ENCODE measurements at regions not wholly inside any gene's neighbourhood (a gene's known extent, or its start where the extent isn't known, plus 50 kb on each side); places are given as distances from the start of the nearest gene placed in this dataset.

GRCh38 chr22:19654338-19654987 is 59.8 kb upstream of the SEPTIN5 start (continued):
- peak; percentile 58 for TF ChIP-seq CEBPG (CRISPR knock-in tag; IDR thresholded peaks at IDR 0.05)
- TF ChIP-seq CEBPG (tag; conservative IDR thresholded peaks at IDR 0.05 in 1 of 2, IDR thresholded peaks at IDR 0.05 in 1 of 2) = no peak
- TF ChIP-seq ZNF511 (CRISPR knock-in tag; IDR thresholded peaks at IDR 0.05) = peak; percentile 68; the same call in 1 of the 2 replicates
- TF ChIP-seq ZNF263 (CRISPR knock-in tag; IDR thresholded peaks at IDR 0.05; ENCODE audit: borderline replicate concordance) = no peak
- no peak for TF ChIP-seq ZBTB40 (IDR thresholded peaks at IDR 0.05)
- TF ChIP-seq ZBTB40 (CRISPR knock-in tag; IDR thresholded peaks at IDR 0.05) = 0 out of 2 replicates have a peak, but pooled peaks have one; percentile 11
- TF ChIP-seq HDAC2 (IDR thresholded peaks at IDR 0.05) = no peak
- no peak for TF ChIP-seq TEAD4 (IDR thresholded peaks at IDR 0.05; ENCODE audit: low read length)
- TF ChIP-seq TEAD4 (CRISPR knock-in tag; IDR thresholded peaks at IDR 0.05; ENCODE audit: borderline replicate concordance) = peak; percentile 74; the same call in 1 of the 2 replicates
